GM18873 (cell line): ENCODE measurements at regions not wholly inside any gene's neighbourhood (a gene's known extent, or its start where the extent isn't known, plus 50 kb on each side); places are given as distances from the start of the nearest gene placed in this dataset.
"Not testable (repeated sequence)": the region's sequence is repeated elsewhere in the genome, so short reads cannot be mapped to it uniquely, and the experiment has no call there.

ENCODE experiments used
- ATAC-seq: cut with Tn5 transposase; IDR thresholded peaks from one replicate; pipeline ENCODE4 v1.9.1; 2021; ENCODE audit warnings: mild to moderate bottlenecking, moderate library complexity, moderate number of reproducible peaks; ENCODE audit not compliant: unreplicated experiment, low FRiP score

DNA sequence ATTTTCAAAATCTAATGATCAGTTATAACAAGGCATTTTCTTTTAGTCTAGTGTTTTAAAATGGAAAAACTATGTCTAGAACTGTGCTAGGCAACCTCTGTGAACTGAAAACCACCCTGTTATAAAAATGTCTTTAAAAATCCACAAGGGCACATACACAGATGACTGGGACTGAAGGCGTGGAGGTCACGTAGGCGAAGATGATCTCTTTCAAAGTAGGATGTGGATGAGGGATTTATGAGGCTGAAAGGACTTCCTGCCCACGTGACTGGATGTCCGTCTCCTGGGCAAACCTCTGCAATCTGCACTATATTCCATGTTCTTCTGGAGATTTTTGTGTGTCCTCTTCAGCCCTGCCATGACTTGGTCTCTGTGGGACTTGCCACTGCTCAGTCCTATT is 84.2 kb upstream of the ZNF536 start:
- ATAC-seq = no peak

DNA sequence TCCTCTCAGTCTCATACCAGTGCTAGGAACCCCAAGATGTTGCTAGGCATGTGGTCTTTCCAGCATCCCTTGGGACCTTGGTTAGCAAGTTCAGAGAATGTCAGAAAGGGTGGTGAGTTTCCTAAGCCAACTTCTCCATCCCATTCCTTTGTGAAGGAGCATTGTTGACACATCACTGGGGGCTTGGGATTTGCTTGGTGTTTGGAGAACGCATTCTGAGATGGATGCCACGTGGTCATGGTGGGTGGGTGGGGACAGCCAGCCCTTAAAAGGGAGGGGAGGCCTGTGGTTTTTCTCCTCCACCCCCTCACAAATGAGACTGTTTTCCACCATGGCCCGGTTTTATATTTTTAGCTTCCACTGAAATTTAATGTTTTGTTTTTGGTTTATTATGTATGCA is 83.3 kb upstream of the ZNF536 start:
- no peak for ATAC-seq

- no peak for ATAC-seq
These were observed 82.8 kb upstream of the ZNF536 start for GRCh38 chr19:30289336-30289735.

DNA sequence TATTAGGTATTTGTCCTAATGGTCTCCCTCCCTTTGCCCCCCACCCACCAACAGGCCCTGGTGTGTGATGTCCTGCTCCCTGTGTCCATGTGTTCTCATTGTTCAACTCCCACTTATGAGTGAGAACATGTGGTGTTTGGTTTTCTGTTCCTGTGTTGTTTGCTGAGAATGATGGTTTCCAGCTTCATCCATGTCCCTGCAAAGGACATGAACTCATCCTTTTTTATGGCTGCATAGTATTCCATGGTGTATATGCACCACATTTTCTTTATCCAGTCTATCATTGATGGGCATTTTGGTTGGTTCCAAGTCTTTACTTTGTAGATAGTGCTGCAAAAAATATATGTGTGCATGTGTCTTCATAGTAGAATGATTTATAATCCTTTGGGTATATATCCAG is 81.4 kb upstream of the ZNF536 start:
- not testable (repeated sequence) for ATAC-seq

GRCh38 chr19:30293051-30293785 is 79.0 kb upstream of the ZNF536 start:
- no peak for ATAC-seq

- no peak for ATAC-seq
These were observed 74.2 kb upstream of the ZNF536 start for GRCh38 chr19:30297969-30298368.

DNA sequence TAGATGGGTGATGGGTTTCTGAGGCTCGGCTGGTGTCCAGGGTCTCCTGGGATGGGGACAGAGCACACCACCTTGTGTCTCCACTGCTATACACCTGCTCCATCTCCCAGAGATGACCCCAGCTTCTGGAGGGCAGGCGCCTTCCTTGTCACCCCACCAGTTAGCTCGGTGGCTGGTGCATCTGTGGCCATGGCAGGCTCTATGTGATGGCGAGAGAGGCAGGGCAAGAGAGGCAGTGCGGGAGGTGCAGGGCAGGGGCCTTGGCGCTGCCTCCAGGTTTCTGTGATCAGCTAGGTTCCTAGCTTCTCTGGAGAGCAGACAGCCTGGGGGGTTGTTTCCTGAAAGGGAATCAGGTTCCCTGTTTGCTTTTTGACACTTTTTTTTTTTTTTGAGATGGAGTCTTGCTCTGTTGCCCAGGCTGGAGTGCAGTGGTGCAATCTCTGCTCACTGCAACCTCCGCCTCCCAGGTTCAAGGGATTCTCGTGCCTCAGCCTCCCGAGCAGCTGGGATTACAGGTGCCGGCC is 69.0 kb upstream of the ZNF536 start:
- ATAC-seq = no peak

GRCh38 chr19:30304540-30304939 is 67.6 kb upstream of the ZNF536 start:
- no peak for ATAC-seq

DNA sequence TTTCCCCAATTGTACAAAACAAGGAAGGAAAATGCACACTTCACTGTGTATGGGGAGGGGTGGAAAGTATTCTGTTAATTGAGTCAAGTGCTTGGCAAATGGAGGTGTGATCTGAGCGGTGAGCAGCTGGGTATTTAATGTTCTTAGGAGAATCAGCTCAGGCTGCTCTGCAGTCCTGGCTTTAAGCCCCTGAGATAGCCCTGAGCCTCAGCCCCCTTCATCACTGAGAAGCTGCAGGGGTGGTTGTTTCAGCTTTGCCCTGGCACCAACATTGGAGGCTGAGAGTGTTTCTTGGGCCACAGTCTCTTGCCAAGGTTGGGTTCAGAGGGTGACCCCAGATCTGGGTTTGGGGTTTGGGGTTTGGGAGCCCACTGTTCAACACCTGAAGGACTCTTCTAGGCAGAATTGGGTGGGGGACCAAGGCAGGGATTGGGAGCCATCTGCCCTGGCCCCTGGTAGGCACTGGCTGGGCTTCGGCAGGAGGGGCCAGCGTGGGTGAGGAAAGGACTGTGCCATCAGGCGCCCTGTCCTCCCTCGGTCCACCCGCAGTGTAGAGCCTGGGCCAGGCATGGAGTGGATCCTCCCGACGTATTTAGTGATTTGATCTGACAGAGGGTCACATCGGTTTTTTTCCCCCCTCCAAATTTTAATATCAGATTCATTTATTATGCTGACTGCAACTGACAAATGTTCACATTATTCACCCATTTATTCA is 66.7 kb upstream of the ZNF536 start:
- no peak for ATAC-seq

GRCh38 chr19:30307191-30307974 is 64.8 kb upstream of the ZNF536 start:
- no peak for ATAC-seq

DNA sequence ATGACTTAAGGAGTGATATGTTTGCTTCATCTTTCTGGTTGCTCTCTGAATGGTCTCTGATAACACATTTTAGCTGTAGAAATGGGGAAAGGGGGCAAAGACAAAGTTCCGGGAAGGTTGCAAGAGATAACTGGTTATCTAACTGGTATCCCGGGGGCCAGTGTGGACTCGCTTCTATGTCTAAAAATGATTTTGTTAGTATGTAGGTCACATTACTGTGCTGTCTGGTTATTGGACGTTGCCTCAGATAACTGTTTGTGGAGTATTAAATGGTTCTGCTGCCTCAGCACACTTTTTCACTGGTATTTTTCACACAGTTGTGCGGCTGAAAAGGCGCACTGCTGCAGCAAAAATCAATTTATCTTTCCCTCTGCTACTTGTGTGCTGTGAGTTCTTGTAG is 63.0 kb upstream of the ZNF536 start:
- no peak for ATAC-seq

- ATAC-seq = no peak
These were observed 62.1 kb upstream of the ZNF536 start for GRCh38 chr19:30309905-30310601.

DNA sequence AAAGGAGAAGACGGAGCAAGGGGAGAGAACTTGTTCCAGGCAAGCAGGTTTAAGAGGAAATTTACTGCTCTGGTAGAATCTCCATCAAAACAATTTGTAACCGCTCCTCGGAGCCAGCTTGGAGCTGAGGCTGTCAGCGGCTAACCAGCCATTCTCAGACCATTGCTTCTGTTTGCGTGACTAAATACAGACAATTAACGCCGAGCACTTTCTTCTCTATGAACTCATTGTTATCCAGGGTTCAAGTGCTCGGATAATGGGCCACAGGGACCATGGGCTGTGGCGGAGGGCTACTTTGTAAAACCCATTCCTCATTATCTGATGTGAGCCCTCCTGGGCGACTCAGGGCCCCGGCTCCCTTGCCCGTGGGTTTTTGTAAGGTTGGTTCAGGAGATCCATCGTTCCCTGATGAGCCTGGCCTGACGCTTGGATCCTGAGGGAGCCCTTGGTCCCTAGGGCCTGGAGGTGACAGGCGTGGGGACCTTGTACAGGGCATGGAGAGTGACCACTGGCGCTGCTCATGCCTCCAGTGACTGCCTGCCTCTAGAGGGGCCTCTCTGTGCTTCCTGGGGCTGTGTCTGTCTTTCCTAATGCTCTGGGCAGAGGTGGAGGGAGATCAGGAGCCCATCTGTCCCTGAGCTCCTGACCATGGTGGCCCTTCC is 61.5 kb upstream of the ZNF536 start:
- ATAC-seq = no peak

DNA sequence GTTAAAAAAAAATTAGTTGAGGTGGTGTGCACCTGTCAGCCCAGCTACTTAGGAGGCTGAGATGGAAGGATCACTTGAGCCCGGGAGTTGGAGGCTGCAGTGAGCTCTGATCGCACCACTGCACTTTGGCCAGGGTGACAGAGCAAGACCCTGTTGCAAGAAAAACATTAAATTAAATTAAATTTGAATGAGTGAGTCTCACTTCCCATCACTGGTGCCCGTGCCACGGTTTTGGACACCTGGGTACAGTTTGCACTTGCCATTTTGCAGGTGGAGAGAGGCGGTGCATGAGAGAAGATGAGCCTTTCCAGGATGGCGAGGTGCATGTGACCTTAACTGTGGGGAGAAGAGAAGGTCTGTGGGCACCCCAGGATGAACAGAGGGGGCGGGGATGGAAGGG is 60.3 kb upstream of the ZNF536 start:
- no peak for ATAC-seq

DNA sequence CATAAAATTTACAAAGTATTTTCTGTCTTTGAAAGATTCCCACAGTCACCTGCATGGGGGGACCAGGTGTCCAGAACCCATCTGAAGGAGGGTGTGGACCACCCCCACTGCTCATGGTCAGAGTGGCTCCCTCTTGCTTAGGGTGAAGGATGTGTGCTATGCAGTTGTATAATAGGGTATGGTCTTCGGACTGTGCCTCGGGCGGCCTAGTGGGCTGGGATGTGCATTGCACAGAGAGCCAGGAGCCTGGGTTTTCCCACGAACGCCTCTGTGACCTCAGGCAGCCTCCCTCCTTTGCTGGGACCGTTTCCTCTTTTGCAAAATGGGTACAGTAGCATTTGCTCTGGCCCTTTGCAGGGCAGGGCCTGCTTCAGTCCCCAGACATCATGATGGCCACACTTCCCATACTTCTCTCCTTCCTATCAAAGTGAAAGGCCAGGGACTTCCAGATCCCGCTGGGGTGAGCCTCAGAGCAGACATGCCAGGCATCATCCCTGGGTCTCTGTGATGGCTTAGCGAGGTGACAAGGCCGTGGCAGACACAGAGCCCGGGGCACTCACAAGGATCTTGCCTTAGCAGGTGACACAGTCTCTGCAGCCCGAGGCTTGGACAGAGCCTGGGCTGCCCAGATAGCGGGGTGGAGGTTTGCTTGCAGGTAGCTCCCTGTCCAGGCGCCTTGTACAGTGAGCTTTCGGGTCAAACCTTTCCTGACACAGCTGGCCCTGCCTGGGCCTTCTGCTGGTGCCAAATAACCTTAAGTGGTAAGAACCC is 59.4 kb upstream of the ZNF536 start:
- ATAC-seq = no peak

- ATAC-seq = no peak
These were observed 58.8 kb upstream of the ZNF536 start for GRCh38 chr19:30313353-30313750.

GRCh38 chr19:30314056-30314804 is 58.0 kb upstream of the ZNF536 start:
- no peak for ATAC-seq

- no peak for ATAC-seq
These were observed 57.4 kb upstream of the ZNF536 start for GRCh38 chr19:30314805-30315155.

- ATAC-seq = no peak
These were observed 57.0 kb upstream of the ZNF536 start for GRCh38 chr19:30315159-30315558.
